Activated CD4-positive, alpha-beta T cell treated with anti-CD3 and anti-CD28 coated beads for 4 hours (primary cell): ENCODE measurements at regions not wholly inside any gene's neighbourhood (a gene's known extent, or its start where the extent isn't known, plus 50 kb on each side); places are given as distances from the start of the nearest gene placed in this dataset.
"Not testable (repeated sequence)": the region's sequence is repeated elsewhere in the genome, so short reads cannot be mapped to it uniquely, and the experiment has no call there.

Source experiments
- DNase-seq, 2 donors: peaks; one replicate each; pipeline ENCODE4 v3.0.0-alpha.2; 2020

- no peak for DNase-seq
Observed at GRCh38 chr1:22320587-22321344, 130.9 kb upstream of the ZBTB40 start.

- DNase-seq = no peak
Observed at GRCh38 chr1:22321917-22322316, 129.7 kb upstream of the ZBTB40 start.

- DNase-seq = no peak
Observed at GRCh38 chr1:22323141-22323845, 128.4 kb upstream of the ZBTB40 start.

- no peak for DNase-seq
Observed at GRCh38 chr1:22323846-22324504, 127.7 kb upstream of the ZBTB40 start.

GRCh38 chr1:22325531-22326371 is 125.9 kb upstream of the ZBTB40 start:
- DNase-seq = no peak

GRCh38 chr1:22326372-22326915 is 125.2 kb upstream of the ZBTB40 start:
- DNase-seq = no peak

GRCh38 chr1:22326931-22327330 is 124.7 kb upstream of the ZBTB40 start:
- no peak for DNase-seq

GRCh38 chr1:22327411-22327810 is 124.2 kb upstream of the ZBTB40 start:
- DNase-seq = no peak

GRCh38 chr1:22328331-22329147 is 123.1 kb upstream of the ZBTB40 start:
- no peak for DNase-seq

GRCh38 chr1:22329148-22329515 is 122.5 kb upstream of the ZBTB40 start:
- DNase-seq = no peak

- no peak for DNase-seq
Observed at GRCh38 chr1:22330092-22330759, 121.4 kb upstream of the ZBTB40 start.

GRCh38 chr1:22330760-22331119 is 120.9 kb upstream of the ZBTB40 start:
- DNase-seq = no peak

- no peak for DNase-seq
Observed at GRCh38 chr1:22331618-22332423, 119.8 kb upstream of the ZBTB40 start.

- no peak for DNase-seq
Observed at GRCh38 chr1:22332424-22332717, 119.3 kb upstream of the ZBTB40 start.

GRCh38 chr1:22332795-22333499 is 118.7 kb upstream of the ZBTB40 start:
- DNase-seq = no peak

- DNase-seq = no peak
Observed at GRCh38 chr1:22333516-22334121, 118.0 kb upstream of the ZBTB40 start.

- DNase-seq = no peak
Observed at GRCh38 chr1:22334860-22335550, 116.6 kb upstream of the ZBTB40 start.

GRCh38 chr1:22336274-22336673 is 115.4 kb upstream of the ZBTB40 start:
- DNase-seq = not testable (repeated sequence)
